HepG2 (cell line): ENCODE measurements at regions not wholly inside any gene's neighbourhood (a gene's known extent, or its start where the extent isn't known, plus 50 kb on each side); places are given as distances from the start of the nearest gene placed in this dataset.

ENCODE experiments used
- KDM5B ChIP-seq: sonication (generic); formaldehyde crosslinking; IDR thresholded peaks from 2 replicates; pipeline ENCODE4 v1.4.0; 2020; ENCODE audit warnings: missing genetic modification reagents, mild to moderate bottlenecking, borderline replicate concordance
- SIN3A ChIP-seq: IDR thresholded peaks from 2 replicates; pipeline ENCODE4 v1.6.1; 2011; ENCODE audit warnings: low read depth, mild to moderate bottlenecking, control low read depth, low read length, borderline replicate concordance
- SMARCC2 ChIP-seq: fragments of 450-650 bp; IDR thresholded peaks from 2 replicates; pipeline ENCODE4 v1.6.1; 2017; ENCODE audit warnings: antibody characterized with exemption, mild to moderate bottlenecking
- ZBTB1 ChIP-seq: sonication (generic); formaldehyde crosslinking; IDR thresholded peaks from 2 replicates; pipeline ENCODE4 v1.4.0; 2020; ENCODE audit warnings: missing genetic modification reagents, borderline replicate concordance
- ZNF12 ChIP-seq: sonication (generic); formaldehyde crosslinking; IDR thresholded peaks from 2 replicates; pipeline ENCODE4 v1.5.0; 2020; ENCODE audit warnings: missing genetic modification reagents
- ZNF274 ChIP-seq: sonication (generic); formaldehyde crosslinking; IDR thresholded peaks from 2 replicates; pipeline ENCODE4 v1.5.1; 2020; ENCODE audit warnings: mild to moderate bottlenecking, missing genetic modification reagents
- TF ChIP-seq, protein P1 (sequence below): sonication (generic); formaldehyde crosslinking; IDR thresholded peaks from 2 replicates; pipeline ENCODE4 v1.8.0; 2022; ENCODE audit warnings: missing genetic modification reagents, mild to moderate bottlenecking, moderate library complexity, borderline replicate concordance
- TF ChIP-seq, protein P2 (sequence below): sonication (generic); formaldehyde crosslinking; IDR thresholded peaks from 2 replicates; pipeline ENCODE4 v1.5.0; 2020; ENCODE audit warnings: mild to moderate bottlenecking, missing genetic modification reagents, moderate library complexity
- TF ChIP-seq, protein P3 (sequence below): sonication (generic); formaldehyde crosslinking; IDR thresholded peaks from 2 replicates; pipeline ENCODE4 v1.4.0; 2020; ENCODE audit warnings: missing genetic modification reagents, borderline replicate concordance
- TF ChIP-seq, protein P4 (sequence below): sonication (generic); formaldehyde crosslinking; conservative IDR thresholded peaks from 2 replicates; pipeline ENCODE4 v1.4.0; 2020; ENCODE audit warnings: mild to moderate bottlenecking, missing genetic modification reagents, moderate library complexity

DNA sequence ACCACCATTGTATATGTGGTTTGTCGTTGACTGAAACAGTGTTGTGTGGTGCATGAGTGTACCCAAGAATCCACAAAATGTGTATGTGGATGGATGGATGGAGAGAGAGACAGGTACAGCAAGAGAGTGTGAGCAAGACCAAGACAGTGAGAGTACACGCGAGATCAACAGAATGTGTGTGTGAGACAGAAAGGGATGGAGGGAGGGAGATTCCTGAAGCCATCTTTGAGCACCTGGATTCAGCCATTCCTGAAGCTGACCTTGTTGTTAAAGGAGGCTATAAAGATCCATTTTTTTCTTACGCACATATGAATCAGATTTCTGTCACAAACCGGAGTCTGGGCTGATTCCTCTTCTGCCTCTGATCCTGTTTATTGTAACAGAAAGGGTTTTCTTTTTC, 64.1 kb downstream of the TFAP2C start:
- TF ChIP-seq, protein P1, sequence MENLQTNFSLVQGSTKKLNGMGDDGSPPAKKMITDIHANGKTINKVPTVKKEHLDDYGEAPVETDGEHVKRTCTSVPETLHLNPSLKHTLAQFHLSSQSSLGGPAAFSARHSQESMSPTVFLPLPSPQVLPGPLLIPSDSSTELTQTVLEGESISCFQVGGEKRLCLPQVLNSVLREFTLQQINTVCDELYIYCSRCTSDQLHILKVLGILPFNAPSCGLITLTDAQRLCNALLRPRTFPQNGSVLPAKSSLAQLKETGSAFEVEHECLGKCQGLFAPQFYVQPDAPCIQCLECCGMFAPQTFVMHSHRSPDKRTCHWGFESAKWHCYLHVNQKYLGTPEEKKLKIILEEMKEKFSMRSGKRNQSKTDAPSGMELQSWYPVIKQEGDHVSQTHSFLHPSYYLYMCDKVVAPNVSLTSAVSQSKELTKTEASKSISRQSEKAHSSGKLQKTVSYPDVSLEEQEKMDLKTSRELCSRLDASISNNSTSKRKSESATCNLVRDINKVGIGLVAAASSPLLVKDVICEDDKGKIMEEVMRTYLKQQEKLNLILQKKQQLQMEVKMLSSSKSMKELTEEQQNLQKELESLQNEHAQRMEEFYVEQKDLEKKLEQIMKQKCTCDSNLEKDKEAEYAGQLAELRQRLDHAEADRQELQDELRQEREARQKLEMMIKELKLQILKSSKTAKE, result no peak
- TF ChIP-seq SMARCC2 (no peak), ZNF12 (CRISPR knock-in tag) (no peak), KDM5B (CRISPR knock-in tag) (no peak), SIN3A (no peak), ZNF274 (CRISPR knock-in tag) (no peak), ZBTB1 (CRISPR knock-in tag) (no peak)
- TF ChIP-seq, protein P2, sequence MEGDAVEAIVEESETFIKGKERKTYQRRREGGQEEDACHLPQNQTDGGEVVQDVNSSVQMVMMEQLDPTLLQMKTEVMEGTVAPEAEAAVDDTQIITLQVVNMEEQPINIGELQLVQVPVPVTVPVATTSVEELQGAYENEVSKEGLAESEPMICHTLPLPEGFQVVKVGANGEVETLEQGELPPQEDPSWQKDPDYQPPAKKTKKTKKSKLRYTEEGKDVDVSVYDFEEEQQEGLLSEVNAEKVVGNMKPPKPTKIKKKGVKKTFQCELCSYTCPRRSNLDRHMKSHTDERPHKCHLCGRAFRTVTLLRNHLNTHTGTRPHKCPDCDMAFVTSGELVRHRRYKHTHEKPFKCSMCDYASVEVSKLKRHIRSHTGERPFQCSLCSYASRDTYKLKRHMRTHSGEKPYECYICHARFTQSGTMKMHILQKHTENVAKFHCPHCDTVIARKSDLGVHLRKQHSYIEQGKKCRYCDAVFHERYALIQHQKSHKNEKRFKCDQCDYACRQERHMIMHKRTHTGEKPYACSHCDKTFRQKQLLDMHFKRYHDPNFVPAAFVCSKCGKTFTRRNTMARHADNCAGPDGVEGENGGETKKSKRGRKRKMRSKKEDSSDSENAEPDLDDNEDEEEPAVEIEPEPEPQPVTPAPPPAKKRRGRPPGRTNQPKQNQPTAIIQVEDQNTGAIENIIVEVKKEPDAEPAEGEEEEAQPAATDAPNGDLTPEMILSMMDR (CRISPR knock-in tag), result no peak
- TF ChIP-seq, protein P3, sequence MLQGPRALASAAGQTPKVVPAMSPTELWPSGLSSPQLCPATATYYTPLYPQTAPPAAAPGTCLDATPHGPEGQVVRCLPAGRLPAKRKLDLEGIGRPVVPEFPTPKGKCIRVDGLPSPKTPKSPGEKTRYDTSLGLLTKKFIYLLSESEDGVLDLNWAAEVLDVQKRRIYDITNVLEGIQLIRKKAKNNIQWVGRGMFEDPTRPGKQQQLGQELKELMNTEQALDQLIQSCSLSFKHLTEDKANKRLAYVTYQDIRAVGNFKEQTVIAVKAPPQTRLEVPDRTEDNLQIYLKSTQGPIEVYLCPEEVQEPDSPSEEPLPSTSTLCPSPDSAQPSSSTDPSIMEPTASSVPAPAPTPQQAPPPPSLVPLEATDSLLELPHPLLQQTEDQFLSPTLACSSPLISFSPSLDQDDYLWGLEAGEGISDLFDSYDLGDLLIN (CRISPR knock-in tag), result no peak
- TF ChIP-seq, protein P4, sequence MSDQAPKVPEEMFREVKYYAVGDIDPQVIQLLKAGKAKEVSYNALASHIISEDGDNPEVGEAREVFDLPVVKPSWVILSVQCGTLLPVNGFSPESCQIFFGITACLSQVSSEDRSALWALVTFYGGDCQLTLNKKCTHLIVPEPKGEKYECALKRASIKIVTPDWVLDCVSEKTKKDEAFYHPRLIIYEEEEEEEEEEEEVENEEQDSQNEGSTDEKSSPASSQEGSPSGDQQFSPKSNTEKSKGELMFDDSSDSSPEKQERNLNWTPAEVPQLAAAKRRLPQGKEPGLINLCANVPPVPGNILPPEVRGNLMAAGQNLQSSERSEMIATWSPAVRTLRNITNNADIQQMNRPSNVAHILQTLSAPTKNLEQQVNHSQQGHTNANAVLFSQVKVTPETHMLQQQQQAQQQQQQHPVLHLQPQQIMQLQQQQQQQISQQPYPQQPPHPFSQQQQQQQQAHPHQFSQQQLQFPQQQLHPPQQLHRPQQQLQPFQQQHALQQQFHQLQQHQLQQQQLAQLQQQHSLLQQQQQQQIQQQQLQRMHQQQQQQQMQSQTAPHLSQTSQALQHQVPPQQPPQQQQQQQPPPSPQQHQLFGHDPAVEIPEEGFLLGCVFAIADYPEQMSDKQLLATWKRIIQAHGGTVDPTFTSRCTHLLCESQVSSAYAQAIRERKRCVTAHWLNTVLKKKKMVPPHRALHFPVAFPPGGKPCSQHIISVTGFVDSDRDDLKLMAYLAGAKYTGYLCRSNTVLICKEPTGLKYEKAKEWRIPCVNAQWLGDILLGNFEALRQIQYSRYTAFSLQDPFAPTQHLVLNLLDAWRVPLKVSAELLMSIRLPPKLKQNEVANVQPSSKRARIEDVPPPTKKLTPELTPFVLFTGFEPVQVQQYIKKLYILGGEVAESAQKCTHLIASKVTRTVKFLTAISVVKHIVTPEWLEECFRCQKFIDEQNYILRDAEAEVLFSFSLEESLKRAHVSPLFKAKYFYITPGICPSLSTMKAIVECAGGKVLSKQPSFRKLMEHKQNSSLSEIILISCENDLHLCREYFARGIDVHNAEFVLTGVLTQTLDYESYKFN (CRISPR knock-in tag), result no peak
